Ovary (tissue), 7 donors: ENCODE measurements at regions not wholly inside any gene's neighbourhood (a gene's known extent, or its start where the extent isn't known, plus 50 kb on each side); places are given as distances from the start of the nearest gene placed in this dataset.
"Not testable (repeated sequence)": the region's sequence is repeated elsewhere in the genome, so short reads cannot be mapped to it uniquely, and the experiment has no call there.

Experiments
- DNase-seq, 5 donors: peaks; one replicate each; pipeline ENCODE4 v3.0.0-alpha.2; 2019 to 2020
- H3K27ac ChIP-seq, 2 donors: fragments of 200-600 bp; one replicate each; pipeline versions ENCODE4 v1.5.1 to v1.8.0; 2019 to 2022
- H3K27me3 ChIP-seq: fragments of 200-600 bp; one replicate; pipeline ENCODE4 v1.8.0; 2022
- H3K36me3 ChIP-seq: fragments of 200-600 bp; sonication (generic); one replicate; pipeline ENCODE4 v1.5.1; 2019
- H3K4me1 ChIP-seq: one replicate; pipeline ENCODE4 v1.8.1; 2013; ENCODE audit warnings: mild to moderate bottlenecking, moderate library complexity; ENCODE audit not compliant: insufficient read depth
- H3K4me3 ChIP-seq: fragments of 200-600 bp; sonication (generic); one replicate; pipeline ENCODE4 v1.5.1; 2017
- H3K9me3 ChIP-seq, 2 donors: fragments of 200-600 bp in 1 of 2; sonication (generic) in 1 of 2; one replicate each; pipeline versions ENCODE4 v1.5.1 to v1.8.1; 2013 to 2019; ENCODE audit warnings: mild to moderate bottlenecking in 1 of 2, moderate library complexity in 1 of 2
- CTCF ChIP-seq, 3 donors: fragments of 450-650 bp in 2 of 3; fragments of 200-600 bp in 1 of 3; IDR thresholded peaks; one replicate each; pipeline versions ENCODE4 v1.5.1 to v1.8.0; 2016 to 2022; ENCODE audit warnings: antibody characterized with exemption in 3 of 3, mild to moderate bottlenecking in 1 of 3
- EP300 ChIP-seq: sonication (generic); formaldehyde crosslinking; IDR thresholded peaks from one replicate; pipeline ENCODE4 v1.6.1; 2017; ENCODE audit warnings: antibody characterized with exemption
- POLR2A ChIP-seq: fragments of 450-650 bp; IDR thresholded peaks from one replicate; pipeline ENCODE4 v1.6.1; 2017; ENCODE audit warnings: antibody characterized with exemption, mild to moderate bottlenecking, moderate library complexity
- WGBS, 3 donors: extraction: QIAGEN DNeasy Blood & Tissue Kit in 1 of 3; methylation state at CpG; one replicate each; pipeline versions ENCODE4 v1.1.5 to v1.1.7; 2013 to 2017; 5-methylcytosine and 5-hydroxymethylcytosine counted together
- intact Hi-C, 4 donors: fragments of 100-400 bp; cut with DNase I; formaldehyde crosslinking; loops; one replicate each; pipeline versions ENCODE4 v1.11.0 to v1.15.1; 2022 to 2023
- donor health status: DM: no; HTN: no; CAD: no; lungs with moderate emphysema.
- donor health status: DM: no; HTN: no; CAD: no.
- donor health status: Bipolar disorder and iron deficiency.
- donor health status: DM: no; HTN: no; CAD: no.
- donor health status: DM: yes; HTN: yes; CAD: no.

GRCh38 chr7:121681700-121682099 is 191.3 kb upstream of the PTPRZ1 start:
- 91 to 96% (median 92%) methylated on average over 3 of the region's 3 CpGs for WGBS, 3 donors
- intact Hi-C loops: no loop called here
- H3K27me3 ChIP-seq: no peaks in the 10 kb centered on the region
- H3K36me3 ChIP-seq: no peaks in the 10 kb centered on the region
- no peak for DNase-seq
- no peaks in the 10 kb centered on the region for H3K4me1 ChIP-seq
- TF ChIP-seq EP300: no peak
- TF ChIP-seq POLR2A: no peak
- TF ChIP-seq CTCF (IDR thresholded peaks at IDR 0.05): no peak
- no peaks in the 10 kb centered on the region for H3K9me3 ChIP-seq
- H3K4me3 ChIP-seq: no peak overlapping the region
- H3K27ac ChIP-seq: no peak overlapping the region

- H3K4me3 ChIP-seq: no peak overlapping the region
- H3K9me3 ChIP-seq: no peaks in the 10 kb centered on the region
- no peaks in the 10 kb centered on the region for H3K36me3 ChIP-seq
- H3K27me3 ChIP-seq: no peaks in the 10 kb centered on the region
- WGBS, 3 donors: 73 to 84% (median 79%) methylated on average over 3 of the region's 3 CpGs
- no peak overlapping the region for H3K27ac ChIP-seq
- intact Hi-C loops: no loop called here
- no peak for TF ChIP-seq POLR2A
- no peak for TF ChIP-seq CTCF (IDR thresholded peaks at IDR 0.05)
- no peak for TF ChIP-seq EP300
- DNase-seq: no peak
- H3K4me1 ChIP-seq: no peaks in the 10 kb centered on the region
Observed at GRCh38 chr7:121676168-121676567, 196.8 kb upstream of the PTPRZ1 start.

- H3K4me1 ChIP-seq, DNase-seq, H3K4me3 ChIP-seq, H3K9me3 ChIP-seq, intact Hi-C loops, H3K27me3 ChIP-seq, H3K27ac ChIP-seq, H3K36me3 ChIP-seq: not testable (repeated sequence)
- 79 to 92% (median 90%) methylated on average over 2 of the region's 2 CpGs for WGBS, 3 donors
Observed at GRCh38 chr7:121674455-121674854, 198.5 kb upstream of the PTPRZ1 start.

- intact Hi-C loops: no loop called here
- Histone ChIP-seq H3K4me3 (no peak overlapping the region), H3K36me3 (no peaks in the 10 kb centered on the region), H3K9me3 (no peaks in the 10 kb centered on the region), H3K27ac (no peak overlapping the region), H3K4me1 (no peaks in the 10 kb centered on the region), H3K27me3 (no peaks in the 10 kb centered on the region)
- DNase-seq: no peak
- no peak for TF ChIP-seq POLR2A
Observed at GRCh38 chr7:121669144-121669543, 203.8 kb upstream of the PTPRZ1 start.

- Histone ChIP-seq H3K27ac (no peak overlapping the region), H3K4me3 (no peak overlapping the region), H3K9me3 (no peaks in the 10 kb centered on the region), H3K36me3 (no peaks in the 10 kb centered on the region), H3K27me3 (no peaks in the 10 kb centered on the region), H3K4me1 (no peaks in the 10 kb centered on the region)
- intact Hi-C loops: no loop called here
- TF ChIP-seq POLR2A: no peak
- TF ChIP-seq CTCF (IDR thresholded peaks at IDR 0.05): no peak
- no peak for TF ChIP-seq EP300
- 37 to 50% (median 44%) methylated on average over 1 of the region's 1 CpG for WGBS, 3 donors
- DNase-seq: no peak
Observed at GRCh38 chr7:121666306-121666705, 206.7 kb upstream of the PTPRZ1 start.

- TF ChIP-seq EP300 (no peak), POLR2A (no peak), CTCF (IDR thresholded peaks at IDR 0.05) (no peak)
- 66 to 84% (median 75%) methylated on average over 1 of the region's 1 CpG for WGBS, 3 donors
- DNase-seq: no peak
- no peaks in the 10 kb centered on the region for H3K36me3 ChIP-seq
- H3K27ac ChIP-seq: no peak overlapping the region
- intact Hi-C loops: no loop called here
- no peaks in the 10 kb centered on the region for H3K4me1 ChIP-seq
- H3K9me3 ChIP-seq: no peaks in the 10 kb centered on the region
- no peaks in the 10 kb centered on the region for H3K27me3 ChIP-seq
- H3K4me3 ChIP-seq: no peak overlapping the region
Observed at GRCh38 chr7:121643320-121643719, 229.6 kb upstream of the PTPRZ1 start.
